ENCODE measurements at regions not wholly inside any gene's neighbourhood (a gene's known extent, or its start where the extent isn't known, plus 50 kb on each side); places are given as distances from the start of the nearest gene placed in this dataset.

GRCh38 chr3:6189384-6189783 is 671.5 kb upstream of the GRM7 start:
- H3K4me3 Mint-ChIP-seq (ENCODE audit: unreplicated experiment), result no peak overlapping the region
- no peaks in the 10 kb centered on the region for H3K9me3 Mint-ChIP-seq (ENCODE audit: unreplicated experiment)
- H3K27me3 Mint-ChIP-seq (ENCODE audit: unreplicated experiment), result no peaks in the 10 kb centered on the region
- no peak for TF ChIP-seq CTCF (IDR thresholded peaks at IDR 0.05; ENCODE audit: unreplicated experiment)
- H3K36me3 Mint-ChIP-seq (ENCODE audit: low read depth, unreplicated experiment), result no peaks in the 10 kb centered on the region
- no peaks in the 10 kb centered on the region for H3K4me1 Mint-ChIP-seq (ENCODE audit: unreplicated experiment)
- no peak overlapping the region for H3K27ac Mint-ChIP-seq (ENCODE audit: unreplicated experiment)
- no peak for DNase-seq (ENCODE audit: low spot score)

GRCh38 chr3:6204891-6205290 is 656.0 kb upstream of the GRM7 start:
- H3K4me1 Mint-ChIP-seq (ENCODE audit: unreplicated experiment), result no peaks in the 10 kb centered on the region
- H3K9me3 Mint-ChIP-seq (ENCODE audit: unreplicated experiment), result peaks cover 10% of the 10 kb centered on the region
- no peak overlapping the region for H3K4me3 Mint-ChIP-seq (ENCODE audit: unreplicated experiment)
- H3K36me3 Mint-ChIP-seq (ENCODE audit: low read depth, unreplicated experiment), result no peaks in the 10 kb centered on the region
- H3K27ac Mint-ChIP-seq (ENCODE audit: unreplicated experiment), result no peak overlapping the region
- no peak for TF ChIP-seq CTCF (IDR thresholded peaks at IDR 0.05; ENCODE audit: unreplicated experiment)
- no peak for DNase-seq (ENCODE audit: low spot score)
- H3K27me3 Mint-ChIP-seq (ENCODE audit: unreplicated experiment), result no peaks in the 10 kb centered on the region

DNA sequence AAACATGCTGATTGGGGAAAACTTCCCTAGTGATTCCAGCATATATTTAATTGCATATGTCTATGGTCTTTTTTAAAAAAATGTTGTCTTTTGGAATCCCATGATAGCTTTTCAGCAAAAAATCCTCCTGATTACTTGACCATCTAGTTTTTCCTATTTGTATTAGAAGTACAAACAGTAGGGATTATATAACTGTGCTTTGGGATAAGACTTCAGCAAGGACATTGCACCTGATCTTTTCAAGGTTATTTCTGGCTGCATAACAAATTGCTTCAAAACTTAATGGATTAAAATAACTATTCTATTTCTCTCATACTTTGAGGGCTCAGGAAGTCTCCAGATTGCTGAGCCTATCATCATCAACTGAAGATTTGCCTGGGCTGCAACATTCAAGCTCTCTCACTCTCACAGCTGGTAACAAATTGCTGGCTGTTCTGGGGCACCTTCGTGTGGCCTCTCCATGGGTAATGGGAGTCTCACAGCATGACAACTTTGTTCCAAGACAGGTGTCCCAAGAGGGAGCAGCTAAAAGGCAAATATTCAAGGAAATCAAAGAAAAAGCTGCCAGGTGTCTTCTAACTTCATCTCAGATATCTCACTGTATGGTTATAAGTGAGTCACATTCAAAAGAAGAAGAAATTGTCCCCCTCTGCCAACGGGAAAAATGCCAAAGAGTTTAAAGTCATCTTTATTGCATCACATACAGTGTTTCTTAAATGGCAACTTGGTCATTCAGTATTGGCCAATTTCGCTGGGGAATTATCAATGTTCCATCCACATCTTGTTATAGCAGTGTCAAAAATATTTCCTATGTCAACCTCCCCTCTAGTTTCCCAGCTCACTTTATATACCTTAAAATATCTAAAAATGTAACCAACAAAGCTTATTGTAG is 644.5 kb upstream of the GRM7 start:
- no peaks in the 10 kb centered on the region for H3K4me1 Mint-ChIP-seq (ENCODE audit: unreplicated experiment)
- no peak for DNase-seq (ENCODE audit: low spot score)
- no peaks in the 10 kb centered on the region for H3K9me3 Mint-ChIP-seq (ENCODE audit: unreplicated experiment)
- no peak overlapping the region for H3K27ac Mint-ChIP-seq (ENCODE audit: unreplicated experiment)
- no peak for TF ChIP-seq CTCF (IDR thresholded peaks at IDR 0.05; ENCODE audit: unreplicated experiment)
- no peak overlapping the region for H3K4me3 Mint-ChIP-seq (ENCODE audit: unreplicated experiment)
- H3K27me3 Mint-ChIP-seq (ENCODE audit: unreplicated experiment), result no peaks in the 10 kb centered on the region
- H3K36me3 Mint-ChIP-seq (ENCODE audit: low read depth, unreplicated experiment), result no peaks in the 10 kb centered on the region

GRCh38 chr3:6220447-6220846 is 640.5 kb upstream of the GRM7 start:
- Mint-ChIP-seq H3K27ac (ENCODE audit: unreplicated experiment) (no peak overlapping the region), H3K9me3 (ENCODE audit: unreplicated experiment) (no peaks in the 10 kb centered on the region), H3K4me3 (ENCODE audit: unreplicated experiment) (no peak overlapping the region), H3K27me3 (ENCODE audit: unreplicated experiment) (no peaks in the 10 kb centered on the region), H3K4me1 (ENCODE audit: unreplicated experiment) (no peaks in the 10 kb centered on the region), H3K36me3 (ENCODE audit: low read depth, unreplicated experiment) (no peaks in the 10 kb centered on the region)
- no peak for TF ChIP-seq CTCF (IDR thresholded peaks at IDR 0.05; ENCODE audit: unreplicated experiment)
- no peak for DNase-seq (ENCODE audit: low spot score)

GRCh38 chr3:6222069-6222468 is 638.8 kb upstream of the GRM7 start:
- peaks cover 4% of the 10 kb centered on the region for H3K9me3 Mint-ChIP-seq (ENCODE audit: unreplicated experiment)

More at GRCh38 chr3:6222069-6222468, 638.8 kb upstream of the GRM7 start:
- no peak for TF ChIP-seq CTCF (IDR thresholded peaks at IDR 0.05; ENCODE audit: unreplicated experiment)
- H3K27me3 Mint-ChIP-seq (ENCODE audit: unreplicated experiment), result no peaks in the 10 kb centered on the region
- H3K27ac Mint-ChIP-seq (ENCODE audit: unreplicated experiment), result no peak overlapping the region
- H3K4me1 Mint-ChIP-seq (ENCODE audit: unreplicated experiment), result no peaks in the 10 kb centered on the region
- no peak overlapping the region for H3K4me3 Mint-ChIP-seq (ENCODE audit: unreplicated experiment)
- no peak for DNase-seq (ENCODE audit: low spot score)
- no peaks in the 10 kb centered on the region for H3K36me3 Mint-ChIP-seq (ENCODE audit: low read depth, unreplicated experiment)
